ENCODE measurements at regions not wholly inside any gene's neighbourhood (a gene's known extent, or its start where the extent isn't known, plus 50 kb on each side); places are given as distances from the start of the nearest gene placed in this dataset.
A peak's percentile ranks its signal among the peaks of the same experiment; 100 is the strongest.
"Not testable (repeated sequence)": the region's sequence is repeated elsewhere in the genome, so short reads cannot be mapped to it uniquely, and the experiment has no call there.

DNA sequence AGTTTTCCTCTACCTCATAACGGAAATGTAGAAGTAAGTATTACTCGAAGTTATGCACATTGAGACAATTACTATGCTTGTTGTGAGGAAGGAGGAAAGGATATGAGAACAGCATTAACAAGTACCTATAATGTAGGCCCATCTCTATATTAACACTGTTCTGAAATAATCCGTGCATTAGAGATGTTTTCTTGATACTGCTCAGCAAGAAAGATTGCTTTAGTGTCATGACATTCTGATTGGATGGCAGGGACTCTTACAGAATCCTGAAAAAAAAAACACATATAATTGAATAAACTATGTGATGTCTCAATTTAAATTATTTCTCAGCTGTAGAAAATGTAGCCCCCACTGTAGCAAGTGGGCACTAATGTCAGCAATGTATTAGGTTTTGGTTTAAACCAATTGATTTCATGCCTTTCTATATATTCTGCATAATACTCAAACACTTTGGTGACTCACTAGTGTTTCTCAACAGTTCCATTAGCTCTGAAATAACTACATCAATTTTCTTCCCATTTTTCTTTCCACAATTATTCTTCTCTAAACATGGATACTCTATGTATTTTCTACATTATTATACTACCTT, 598.3 kb upstream of the BCHE start:
- no peak overlapping the region for H3K4me3 ChIP-seq (ENCODE audit: low read length)
- TF ChIP-seq CTCF (conservative IDR thresholded peaks at IDR 0.05; ENCODE audit: low read depth, low read length) = no peak
- DNase-seq (ENCODE audit: low read depth) = no peak

GRCh38 chr3:166433060-166433459, 595.8 kb upstream of the BCHE start:
- H3K4me3 ChIP-seq (ENCODE audit: low read length) = no peak overlapping the region
- DNase-seq (ENCODE audit: low read depth) = no peak
- TF ChIP-seq CTCF (conservative IDR thresholded peaks at IDR 0.05; ENCODE audit: low read depth, low read length) = no peak

- no peak for DNase-seq (ENCODE audit: low read depth)
- no peak overlapping the region for H3K4me3 ChIP-seq (ENCODE audit: low read length)
- peak; percentile 18 for TF ChIP-seq CTCF (conservative IDR thresholded peaks at IDR 0.05; ENCODE audit: low read depth, low read length)
Measured at GRCh38 chr3:166425900-166426611, 588.8 kb upstream of the BCHE start.

DNA sequence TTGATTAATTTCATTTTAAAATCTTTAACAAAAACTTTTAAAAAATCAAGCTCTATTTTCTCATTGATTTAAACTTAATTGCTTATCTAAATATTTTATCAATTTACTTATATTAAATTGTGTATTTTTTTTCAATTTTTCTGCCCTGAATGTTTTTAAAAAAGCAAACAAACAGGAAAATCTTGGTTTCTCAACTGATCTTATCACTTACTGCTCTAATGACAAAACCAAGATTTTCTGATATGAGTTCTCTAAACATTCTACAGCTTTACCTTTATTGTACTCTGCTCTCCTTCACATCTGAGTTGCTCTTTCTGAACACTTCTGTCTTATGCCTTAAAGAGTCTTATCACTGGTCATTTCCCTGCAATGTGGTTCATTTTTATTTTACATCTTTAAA, 587.8 kb upstream of the BCHE start:
- no peak overlapping the region for H3K4me3 ChIP-seq (ENCODE audit: low read length)
- DNase-seq (ENCODE audit: low read depth) = no peak
- no peak for TF ChIP-seq CTCF (conservative IDR thresholded peaks at IDR 0.05; ENCODE audit: low read depth, low read length)

DNA sequence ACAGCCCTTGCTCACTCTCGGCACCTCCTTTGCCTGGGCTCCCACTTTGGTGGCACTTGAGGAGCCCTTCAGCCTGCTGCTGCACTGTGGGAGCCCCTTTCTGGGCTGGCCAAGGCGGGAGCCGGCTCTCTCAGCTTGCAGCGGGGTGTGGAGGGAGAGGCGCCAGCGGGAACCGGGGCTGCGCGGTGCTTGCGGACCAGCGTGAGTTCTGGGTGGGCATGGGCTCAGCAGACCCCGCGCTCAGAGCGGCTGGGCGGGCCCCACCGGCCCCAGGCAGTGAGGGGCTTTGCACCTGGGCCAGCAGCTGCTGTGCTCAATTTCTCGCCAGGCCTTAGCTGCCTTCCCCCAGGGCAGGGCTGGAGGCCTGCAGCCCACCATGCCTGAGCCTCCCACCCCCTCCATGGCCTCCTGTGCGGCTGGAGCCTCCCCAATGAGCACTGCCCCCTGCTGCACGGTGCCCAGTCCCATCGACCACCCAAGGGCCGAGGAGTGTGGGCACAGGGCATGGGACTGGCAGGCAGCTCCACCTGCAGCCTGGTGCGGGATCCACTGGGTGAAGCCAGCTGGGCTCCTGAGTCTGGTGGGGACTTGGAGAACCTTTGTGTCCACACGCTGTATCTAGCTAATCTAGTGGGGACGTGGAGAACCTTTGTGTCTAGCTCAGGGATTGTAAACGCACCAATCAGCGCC, 586.7 kb upstream of the BCHE start:
- DNase-seq (ENCODE audit: low read depth); H3K4me3 ChIP-seq (ENCODE audit: low read length): not testable (repeated sequence)

- TF ChIP-seq CTCF (conservative IDR thresholded peaks at IDR 0.05; ENCODE audit: low read depth, low read length) = no peak
- DNase-seq (ENCODE audit: low read depth) = peak; percentile 21
- no peak overlapping the region for H3K4me3 ChIP-seq (ENCODE audit: low read length)
Measured at GRCh38 chr3:166422556-166422955, 585.3 kb upstream of the BCHE start.

GRCh38 chr3:166420071-166420470, 582.8 kb upstream of the BCHE start:
- DNase-seq (ENCODE audit: low read depth) = peak; percentile 7
- no peak for TF ChIP-seq CTCF (conservative IDR thresholded peaks at IDR 0.05; ENCODE audit: low read depth, low read length)
- H3K4me3 ChIP-seq (ENCODE audit: low read length) = no peak overlapping the region
